Left renal cortex interstitium (tissue), 4 donors: ENCODE measurements at regions not wholly inside any gene's neighbourhood (a gene's known extent, or its start where the extent isn't known, plus 50 kb on each side); places are given as distances from the start of the nearest gene placed in this dataset.
"Not testable (repeated sequence)": the region's sequence is repeated elsewhere in the genome, so short reads cannot be mapped to it uniquely, and the experiment has no call there.

Source experiments
- DNase-seq, 4 donors: peaks; one replicate each; pipeline ENCODE4 v3.0.0-alpha.2; 2013; ENCODE audit warnings: low read depth in 4 of 4, low spot score in 2 of 4, missing footprints in 1 of 4

DNA sequence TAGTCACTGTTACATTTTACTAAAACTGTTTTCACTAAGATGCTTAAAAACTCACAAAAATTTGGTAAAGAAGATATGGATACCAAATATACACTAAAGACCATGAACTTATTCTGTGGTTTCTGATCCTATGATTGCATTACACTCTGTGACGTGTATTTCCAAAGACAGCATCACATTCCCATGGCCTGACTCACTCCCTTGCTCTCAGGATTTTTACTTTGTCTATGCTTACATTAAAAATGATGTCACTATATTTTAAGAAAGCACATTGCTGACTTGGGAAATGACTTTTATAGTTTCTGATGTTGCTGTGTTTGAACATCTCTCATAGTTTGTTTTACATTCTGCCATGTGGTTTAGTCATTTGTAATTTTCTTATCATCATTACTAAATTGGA lies 327.9 kb upstream of the MAGEB18 start:
- DNase-seq = no peak

- DNase-seq = no peak
Measured at GRCh38 chrX:25819879-25820278, 318.3 kb upstream of the MAGEB18 start.

- DNase-seq = no peak
Measured at GRCh38 chrX:25851141-25851540, 287.0 kb upstream of the MAGEB18 start.

DNA sequence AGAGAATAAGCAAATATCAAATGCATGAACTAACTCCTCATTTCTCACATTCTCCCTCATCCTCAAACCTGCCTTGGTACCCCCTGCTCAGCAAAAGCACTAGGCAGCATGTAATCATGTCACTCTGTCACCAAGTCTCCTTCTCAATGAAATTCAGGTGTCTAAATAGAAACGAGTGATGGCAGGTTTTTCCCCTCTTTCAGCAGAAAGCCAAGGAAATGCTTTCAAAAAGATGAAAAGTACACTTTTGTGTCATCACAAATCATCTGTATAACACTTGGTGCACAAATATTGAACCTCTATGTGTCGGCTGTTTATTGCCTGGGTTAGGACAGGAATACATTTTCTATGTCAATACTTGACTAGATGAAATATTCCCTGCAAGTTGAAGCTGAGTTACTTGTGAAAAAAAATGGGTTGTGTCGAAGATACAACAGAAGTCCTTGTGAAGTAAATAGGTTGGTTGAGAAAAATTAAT lies 285.1 kb upstream of the MAGEB18 start:
- no peak for DNase-seq

GRCh38 chrX:25858273-25858880 lies 279.8 kb upstream of the MAGEB18 start:
- no peak for DNase-seq

- DNase-seq = no peak
Measured at GRCh38 chrX:25860322-25860721, 277.8 kb upstream of the MAGEB18 start.

DNA sequence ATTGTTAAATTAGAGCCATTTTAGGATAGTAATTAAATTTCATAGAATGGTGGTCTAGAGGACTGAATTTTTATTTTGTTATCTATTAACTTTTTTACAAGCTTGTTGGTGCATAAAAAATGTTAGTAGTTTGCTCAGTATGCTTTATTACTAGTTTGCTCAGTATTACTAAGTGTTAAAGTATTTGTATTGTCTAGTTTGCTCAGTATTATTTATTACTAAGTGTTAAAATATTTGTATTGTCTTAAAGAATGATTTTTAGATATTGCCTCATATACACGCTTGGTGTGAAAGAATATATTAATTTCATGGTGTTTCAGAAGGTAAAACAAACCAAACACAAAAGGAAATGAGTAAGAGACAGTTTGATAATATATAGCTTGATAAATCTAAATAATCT lies 268.4 kb upstream of the MAGEB18 start:
- DNase-seq = no peak

- DNase-seq = no peak
Measured at GRCh38 chrX:25872786-25873185, 265.4 kb upstream of the MAGEB18 start.

DNA sequence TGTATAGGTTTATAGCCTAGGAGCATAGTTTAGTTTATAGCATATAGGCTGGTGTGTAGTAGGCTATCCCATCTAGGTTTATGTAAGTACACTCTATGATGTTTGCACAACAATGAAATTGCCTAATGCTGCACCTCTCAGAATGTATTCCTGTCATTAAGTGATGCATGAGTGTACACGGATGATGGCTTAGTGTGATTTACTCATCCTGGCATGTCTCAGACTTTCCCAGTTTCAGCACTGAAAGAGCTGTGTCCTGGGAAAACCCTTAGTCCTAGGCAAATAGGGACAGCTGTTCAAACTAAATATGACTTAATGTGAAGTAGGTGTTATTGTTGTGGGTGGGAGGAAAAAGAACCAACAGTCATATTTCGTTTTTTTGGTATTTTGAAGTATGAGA lies 264.9 kb upstream of the MAGEB18 start:
- no peak for DNase-seq

- no peak for DNase-seq
Measured at GRCh38 chrX:25878806-25879205, 259.3 kb upstream of the MAGEB18 start.

DNA sequence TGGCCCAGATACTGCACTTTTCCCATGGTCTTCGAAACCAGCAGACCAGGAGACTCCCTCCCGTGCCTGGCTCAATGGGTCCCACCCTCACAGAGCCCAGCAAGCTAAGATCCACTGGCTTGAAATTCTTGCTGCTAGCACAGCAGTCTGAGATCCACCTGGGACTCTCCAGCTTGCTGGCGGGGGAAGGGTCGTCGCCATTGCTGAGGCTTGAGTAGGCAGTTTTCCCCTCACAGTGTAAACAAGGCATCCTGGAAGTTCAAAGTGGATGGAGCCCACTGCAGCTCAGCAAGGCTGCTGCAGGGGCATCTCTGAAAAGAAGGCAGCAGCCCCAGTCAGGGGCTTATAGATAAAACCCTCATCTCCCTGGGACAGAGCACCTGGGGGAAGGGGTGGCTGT lies 255.6 kb upstream of the MAGEB18 start:
- DNase-seq = not testable (repeated sequence)

DNA sequence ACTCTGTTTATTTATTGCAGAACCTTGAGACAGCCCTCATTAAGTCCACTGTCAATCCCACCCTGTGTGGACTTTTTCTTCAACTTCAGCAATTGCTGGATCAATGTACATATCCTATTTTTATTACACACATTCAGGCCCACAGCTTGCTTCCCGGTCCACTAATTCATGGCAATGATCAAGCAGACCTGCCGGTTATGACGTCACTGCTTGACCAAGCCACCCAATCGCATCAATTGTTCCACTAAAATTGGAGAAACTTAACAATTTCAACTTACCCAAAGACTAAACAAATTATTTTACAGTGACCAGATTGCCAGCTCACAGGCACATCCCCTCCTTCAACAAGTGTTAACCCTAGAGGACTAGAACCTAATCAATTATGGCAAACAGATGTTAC lies 240.4 kb upstream of the MAGEB18 start:
- no peak for DNase-seq

DNA sequence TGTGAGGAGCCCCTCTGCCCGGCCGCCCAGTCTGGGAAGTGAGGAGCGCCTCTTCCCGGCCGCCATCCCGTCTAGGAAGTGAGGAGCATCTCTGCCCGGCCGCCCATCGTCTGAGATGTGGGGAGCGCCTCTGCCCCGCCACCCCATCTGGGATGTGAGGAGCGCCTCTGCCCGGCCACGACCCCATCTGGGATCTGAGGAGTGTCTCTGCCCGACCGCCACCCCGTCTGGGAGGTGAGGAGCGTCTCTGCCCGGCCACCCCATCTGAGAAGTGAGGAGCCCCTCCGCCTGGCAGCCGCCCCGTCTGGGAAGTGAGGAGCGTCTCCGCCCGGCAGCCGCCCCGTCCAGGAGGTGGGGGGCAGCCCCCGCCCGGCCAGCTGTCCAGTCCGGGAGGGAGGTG lies 232.4 kb upstream of the MAGEB18 start:
- DNase-seq = not testable (repeated sequence)

DNA sequence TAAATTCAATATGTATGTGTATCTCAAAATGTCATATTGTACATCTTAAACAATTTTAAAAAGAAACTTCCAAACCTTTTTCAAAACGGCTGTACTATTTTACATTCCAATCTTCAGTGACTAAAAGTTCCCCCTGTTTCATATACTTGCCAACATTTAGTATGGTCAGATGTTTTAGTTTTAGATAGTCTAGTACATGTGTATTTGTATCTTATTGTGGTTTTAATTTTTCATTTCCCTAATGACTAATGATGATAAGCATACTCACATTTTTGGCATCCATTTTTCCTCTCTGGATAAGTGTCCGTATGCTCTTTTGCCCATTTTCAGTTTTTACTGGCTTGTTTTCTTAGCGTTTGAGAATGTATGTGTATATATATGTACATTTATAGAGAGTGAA lies 212.2 kb upstream of the MAGEB18 start:
- DNase-seq = no peak

DNA sequence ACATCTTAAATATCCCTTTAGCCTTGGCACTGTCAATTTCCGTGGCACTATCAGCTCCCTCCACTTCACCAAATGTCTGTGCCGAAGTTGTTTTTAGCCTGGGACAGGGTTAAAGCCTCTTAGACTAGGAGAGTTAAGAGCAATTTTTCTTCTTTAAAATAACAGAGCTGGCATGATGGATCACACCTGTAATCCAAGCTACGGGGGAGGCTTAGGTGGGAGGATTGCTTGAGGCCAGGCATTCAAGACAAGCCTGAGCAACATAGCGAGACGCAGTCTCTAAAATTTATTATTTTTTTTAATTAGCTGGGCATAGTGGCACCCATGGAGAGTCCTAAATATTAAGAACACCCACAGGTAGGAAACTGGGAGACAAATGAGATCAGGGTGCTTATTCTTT lies 209.8 kb upstream of the MAGEB18 start:
- DNase-seq = peak in 2 of 4 donors; percentile 4 to 16

- no peak for DNase-seq
Measured at GRCh38 chrX:25941087-25941486, 197.1 kb upstream of the MAGEB18 start.

- DNase-seq = no peak
Measured at GRCh38 chrX:25941559-25942250, 196.4 kb upstream of the MAGEB18 start.

DNA sequence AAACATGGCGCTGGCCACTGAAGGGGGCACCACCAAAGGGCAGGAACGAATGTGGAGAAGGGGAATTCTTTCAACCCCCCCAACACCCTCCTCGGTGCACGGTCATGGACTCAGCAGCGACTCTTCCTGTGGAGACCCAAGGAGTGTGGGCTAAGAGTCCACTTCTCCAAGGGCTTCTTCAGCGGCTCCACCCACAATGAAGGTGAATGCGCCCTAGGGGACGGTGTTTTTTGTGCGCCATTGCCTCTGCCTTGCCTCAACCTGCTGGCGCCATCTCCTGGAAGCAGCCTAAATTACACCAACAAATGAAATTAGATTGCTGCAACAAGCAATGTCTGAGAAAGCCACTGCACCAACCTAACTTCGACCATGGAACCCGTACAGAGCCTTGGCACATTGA lies 169.2 kb upstream of the MAGEB18 start:
- no peak for DNase-seq

DNA sequence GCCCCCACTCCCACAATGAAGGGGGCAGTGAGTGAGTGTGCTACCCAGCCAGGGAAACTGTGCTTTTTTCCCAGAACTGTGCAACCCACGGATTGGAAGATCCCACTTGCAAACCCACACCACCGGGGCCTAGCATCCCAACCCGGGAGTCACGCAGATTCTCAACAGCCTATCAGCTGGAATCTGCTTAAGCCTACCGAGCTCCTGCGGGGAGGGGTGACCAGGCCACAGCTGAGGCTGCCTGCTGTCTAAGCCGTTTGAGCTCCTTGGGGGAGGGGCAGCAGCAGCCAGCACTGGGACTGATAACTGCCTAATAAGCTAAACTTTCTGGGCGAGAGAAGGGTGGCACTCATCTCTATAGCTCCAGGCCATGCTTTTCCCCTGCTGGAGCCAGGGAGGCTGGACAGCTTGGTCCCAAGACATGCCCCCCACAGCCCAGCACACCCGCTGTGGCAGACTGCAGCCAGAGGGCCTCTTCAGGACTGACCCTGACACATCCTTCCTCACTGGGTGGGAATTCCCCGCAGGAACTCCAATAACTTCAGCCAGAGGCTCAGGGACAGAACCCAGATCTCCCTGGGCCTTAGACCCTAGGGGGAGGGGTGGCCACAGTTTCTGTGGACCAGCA lies 161.3 kb upstream of the MAGEB18 start:
- no peak for DNase-seq

DNA sequence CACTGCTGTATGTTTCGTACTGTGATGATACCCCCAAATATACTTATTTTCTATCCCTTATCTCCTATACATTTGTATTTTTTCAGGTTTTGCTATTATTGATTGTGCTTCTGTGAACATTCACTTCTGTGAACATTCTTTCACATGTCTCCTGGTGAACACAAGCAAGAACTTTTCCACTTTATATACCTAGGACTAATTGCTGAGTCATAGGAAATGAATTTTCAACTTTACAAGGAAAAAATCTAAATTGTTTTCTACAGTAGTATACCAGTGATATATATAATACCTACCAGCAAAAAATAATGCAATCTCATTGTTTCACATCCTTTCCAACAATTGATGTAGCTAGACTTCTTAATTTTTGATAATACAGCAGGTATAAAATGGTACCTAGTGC lies 139.5 kb upstream of the MAGEB18 start:
- no peak for DNase-seq

- no peak for DNase-seq
Measured at GRCh38 chrX:26007462-26007861, 130.7 kb upstream of the MAGEB18 start.

DNA sequence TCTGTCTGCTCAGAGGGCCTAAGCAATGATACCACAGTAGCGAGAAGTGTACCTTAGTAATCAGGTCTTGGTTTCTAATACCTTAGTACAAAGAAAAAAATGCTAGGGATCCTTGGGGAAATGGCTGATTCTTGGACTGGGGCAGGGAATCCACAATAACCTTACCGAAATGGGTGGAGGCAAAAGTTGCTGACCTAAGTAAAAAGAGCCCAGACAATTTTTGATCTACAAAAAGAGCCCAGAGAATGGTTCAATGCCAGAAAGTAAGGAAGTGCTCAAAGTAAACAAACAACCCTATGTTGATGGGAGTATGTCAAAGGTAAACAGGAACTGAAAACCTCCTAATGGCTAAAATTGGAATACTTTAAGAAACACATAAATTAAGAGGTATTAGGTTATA lies 130.1 kb upstream of the MAGEB18 start:
- no peak for DNase-seq
